ENCODE measurements at regions not wholly inside any gene's neighbourhood (a gene's known extent, or its start where the extent isn't known, plus 50 kb on each side); places are given as distances from the start of the nearest gene placed in this dataset.

GRCh38 chr1:81317191-81317590 is 483.5 kb upstream of the ADGRL2 start:
- TF ChIP-seq CTCF (IDR thresholded peaks at IDR 0.05) = no peak
- no peak for DNase-seq
- Mint-ChIP-seq H3K4me1 (ENCODE audit: low read depth) (no peaks in the 10 kb centered on the region), H3K36me3 (ENCODE audit: low read depth) (no peaks in the 10 kb centered on the region), H3K27me3 (ENCODE audit: insufficient read depth) (no peaks in the 10 kb centered on the region), H3K27ac (no peak overlapping the region), H3K4me3 (no peak overlapping the region), H3K9me3 (0 out of 2 replicates have a peak, but pooled peaks cover 5% of the 10 kb centered on the region)

GRCh38 chr1:81314513-81315233 is 486.1 kb upstream of the ADGRL2 start:
- H3K4me3 Mint-ChIP-seq = no peak overlapping the region
- H3K9me3 Mint-ChIP-seq = no peaks in the 10 kb centered on the region
- H3K36me3 Mint-ChIP-seq (ENCODE audit: low read depth) = no peaks in the 10 kb centered on the region
- no peak for DNase-seq
- H3K27me3 Mint-ChIP-seq (ENCODE audit: insufficient read depth) = no peaks in the 10 kb centered on the region; the same call in 1 of the 2 replicates
- H3K4me1 Mint-ChIP-seq (ENCODE audit: low read depth) = no peaks in the 10 kb centered on the region
- H3K27ac Mint-ChIP-seq = no peak overlapping the region
- no peak for TF ChIP-seq CTCF (IDR thresholded peaks at IDR 0.05)

- Mint-ChIP-seq H3K27ac (no peak overlapping the region), H3K4me3 (no peak overlapping the region), H3K9me3 (no peaks in the 10 kb centered on the region), H3K4me1 (ENCODE audit: low read depth) (no peaks in the 10 kb centered on the region), H3K27me3 (ENCODE audit: insufficient read depth) (no peaks in the 10 kb centered on the region; the same call in 1 of the 2 replicates), H3K36me3 (ENCODE audit: low read depth) (no peaks in the 10 kb centered on the region)
- TF ChIP-seq CTCF (IDR thresholded peaks at IDR 0.05) = no peak
- no peak for DNase-seq
Measured at GRCh38 chr1:81313289-81313688, 487.4 kb upstream of the ADGRL2 start.

GRCh38 chr1:81312272-81312754 is 488.4 kb upstream of the ADGRL2 start:
- no peak overlapping the region for H3K4me3 Mint-ChIP-seq
- TF ChIP-seq CTCF (IDR thresholded peaks at IDR 0.05) = no peak
- no peaks in the 10 kb centered on the region for H3K9me3 Mint-ChIP-seq
- no peaks in the 10 kb centered on the region for H3K36me3 Mint-ChIP-seq (ENCODE audit: low read depth)
- no peak overlapping the region for H3K27ac Mint-ChIP-seq
- DNase-seq = no peak
- H3K4me1 Mint-ChIP-seq (ENCODE audit: low read depth) = no peaks in the 10 kb centered on the region
- no peaks in the 10 kb centered on the region; the same call in 1 of the 2 replicates for H3K27me3 Mint-ChIP-seq (ENCODE audit: insufficient read depth)

GRCh38 chr1:81310250-81310649 is 490.5 kb upstream of the ADGRL2 start:
- Mint-ChIP-seq H3K27me3 (ENCODE audit: insufficient read depth) (no peaks in the 10 kb centered on the region; the same call in 1 of the 2 replicates), H3K9me3 (no peaks in the 10 kb centered on the region), H3K4me3 (no peak overlapping the region), H3K4me1 (ENCODE audit: low read depth) (no peaks in the 10 kb centered on the region), H3K36me3 (ENCODE audit: low read depth) (no peaks in the 10 kb centered on the region), H3K27ac (no peak overlapping the region)
- no peak for TF ChIP-seq CTCF (IDR thresholded peaks at IDR 0.05)
- DNase-seq = no peak

All from HFFc6 (cell line).